Activated CD4-positive, alpha-beta T cell treated with anti-CD3 and anti-CD28 coated beads for 48 hours (primary cell): ENCODE measurements at regions not wholly inside any gene's neighbourhood (a gene's known extent, or its start where the extent isn't known, plus 50 kb on each side); places are given as distances from the start of the nearest gene placed in this dataset.
"Not testable (repeated sequence)": the region's sequence is repeated elsewhere in the genome, so short reads cannot be mapped to it uniquely, and the experiment has no call there.

Experiments
- DNase-seq: peaks from one replicate; pipeline ENCODE4 v3.0.0-alpha.2; 2020

DNA sequence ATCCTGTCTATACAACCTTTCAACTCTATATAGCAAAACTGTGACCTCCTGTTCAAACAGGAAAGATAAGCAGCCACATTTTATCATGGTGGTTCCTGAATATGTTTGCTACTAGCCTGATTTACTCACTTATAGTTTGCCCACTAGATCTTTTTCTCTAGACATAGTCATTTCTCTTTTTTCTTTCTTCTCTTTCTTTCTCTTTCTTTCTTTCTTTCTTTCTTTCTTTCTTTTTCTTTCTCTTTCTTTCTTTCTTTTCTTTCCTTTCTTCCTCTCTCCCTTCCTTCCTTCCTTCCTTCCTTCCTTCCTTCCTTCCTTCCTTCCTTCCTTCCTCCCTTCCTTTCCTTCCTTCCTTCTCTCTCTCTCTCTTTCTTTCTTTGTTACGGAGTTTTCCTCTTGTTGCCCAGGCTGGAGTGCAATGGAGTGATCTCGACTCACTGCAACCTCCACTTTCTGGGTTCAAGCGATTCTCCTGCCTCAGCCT, 142.0 kb upstream of the TBL1XR1 start:
- DNase-seq = not testable (repeated sequence)

- DNase-seq = no peak
Observed at GRCh38 chr3:177340243-177340830, 143.1 kb upstream of the TBL1XR1 start.

DNA sequence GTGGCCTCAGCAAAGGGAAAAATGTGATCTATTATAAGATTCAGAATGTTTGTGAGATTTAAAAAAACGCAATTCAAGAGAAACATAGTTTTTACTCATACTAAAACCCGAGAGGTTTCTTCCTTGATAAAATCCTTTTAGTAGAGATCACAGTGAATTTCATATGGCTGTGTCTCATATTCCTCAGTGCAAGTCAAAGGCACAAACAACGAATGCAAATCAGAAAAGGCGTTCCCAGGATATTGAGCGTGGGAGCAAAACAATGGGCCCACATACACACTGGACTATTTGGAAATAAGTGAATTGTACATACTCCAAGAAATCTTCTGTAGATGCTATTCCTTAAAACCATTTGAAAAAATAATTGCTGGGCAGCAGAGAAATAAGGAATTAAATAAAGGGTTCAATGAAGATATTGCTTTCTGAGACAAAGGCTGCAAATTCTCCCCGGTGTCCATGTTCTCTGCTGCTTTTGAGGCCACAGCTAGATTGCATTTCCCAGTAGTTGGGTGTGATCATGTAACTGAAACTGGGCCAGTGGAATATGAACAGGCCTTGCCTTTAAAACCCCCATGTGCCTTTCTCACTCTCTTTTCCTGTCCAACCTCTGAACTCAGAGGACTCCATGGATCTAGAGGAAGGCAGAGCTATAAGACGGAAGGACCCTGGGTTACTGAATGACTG, 144.6 kb upstream of the TBL1XR1 start:
- no peak for DNase-seq

DNA sequence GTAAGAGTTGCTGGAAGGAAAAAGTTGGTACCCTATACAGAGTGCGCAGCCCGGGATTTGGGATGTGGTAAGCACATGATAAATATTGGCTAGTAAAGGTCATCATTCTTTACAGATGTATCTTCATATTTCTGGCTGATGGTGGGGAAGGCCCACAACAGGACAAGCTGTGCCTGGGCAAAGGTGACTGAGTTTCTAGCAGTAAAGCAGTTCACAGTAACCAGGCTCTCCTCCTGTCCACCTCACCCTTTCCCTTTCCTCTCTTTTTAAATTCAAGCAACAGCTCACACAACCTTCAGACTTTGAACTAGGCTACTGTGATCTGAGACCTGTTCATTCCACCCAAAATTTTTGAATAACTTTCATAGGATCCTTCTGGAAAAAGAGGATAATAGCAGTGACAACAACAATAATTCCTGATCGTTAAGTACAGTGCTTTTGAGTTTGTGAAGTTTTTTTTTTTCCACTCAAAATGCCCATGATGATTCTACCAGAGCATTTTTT, 145.9 kb upstream of the TBL1XR1 start:
- no peak for DNase-seq

DNA sequence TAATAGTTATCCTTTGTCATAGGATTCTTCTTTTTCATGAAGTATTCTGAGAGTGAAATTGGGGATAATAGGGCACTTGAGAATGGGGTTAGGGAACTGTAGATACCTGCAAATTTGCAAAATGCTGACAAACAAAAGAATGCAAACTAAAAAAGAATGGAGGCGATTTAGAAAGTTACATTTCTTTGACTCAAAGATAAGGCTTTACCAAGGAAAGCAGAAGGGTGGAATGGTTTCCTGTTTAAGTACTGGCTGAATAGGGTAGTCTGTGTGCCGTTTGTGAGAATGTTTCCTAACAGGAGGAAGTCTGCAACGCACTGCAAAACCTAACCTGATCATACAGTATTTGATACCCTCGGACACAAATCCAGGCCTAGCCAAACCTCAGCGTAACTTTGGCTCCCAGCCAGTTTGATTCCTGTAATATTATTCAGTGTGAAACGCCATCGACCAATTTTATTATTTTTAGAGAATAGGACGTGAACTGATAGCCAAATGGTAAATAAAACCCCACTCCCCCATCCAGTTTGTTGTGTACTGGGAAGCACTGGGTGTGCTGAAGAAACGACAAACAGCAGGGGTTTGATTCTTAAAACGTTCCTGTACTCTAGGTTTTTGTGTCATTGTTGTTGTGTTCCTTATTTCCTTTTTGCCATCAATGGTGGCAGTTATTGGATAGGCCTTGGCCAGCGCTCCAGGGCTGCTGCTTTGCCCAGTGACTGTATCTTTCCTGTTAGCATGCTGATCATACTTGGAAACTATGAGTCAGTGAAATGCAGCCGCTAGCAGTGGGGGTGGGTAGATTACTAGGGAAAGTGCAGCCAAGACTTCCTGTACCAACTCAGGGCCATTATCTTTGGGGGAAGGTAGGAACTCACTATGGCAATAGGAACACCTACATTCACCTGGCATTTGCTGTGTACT, 148.0 kb upstream of the TBL1XR1 start:
- peak; percentile 78 for DNase-seq

DNA sequence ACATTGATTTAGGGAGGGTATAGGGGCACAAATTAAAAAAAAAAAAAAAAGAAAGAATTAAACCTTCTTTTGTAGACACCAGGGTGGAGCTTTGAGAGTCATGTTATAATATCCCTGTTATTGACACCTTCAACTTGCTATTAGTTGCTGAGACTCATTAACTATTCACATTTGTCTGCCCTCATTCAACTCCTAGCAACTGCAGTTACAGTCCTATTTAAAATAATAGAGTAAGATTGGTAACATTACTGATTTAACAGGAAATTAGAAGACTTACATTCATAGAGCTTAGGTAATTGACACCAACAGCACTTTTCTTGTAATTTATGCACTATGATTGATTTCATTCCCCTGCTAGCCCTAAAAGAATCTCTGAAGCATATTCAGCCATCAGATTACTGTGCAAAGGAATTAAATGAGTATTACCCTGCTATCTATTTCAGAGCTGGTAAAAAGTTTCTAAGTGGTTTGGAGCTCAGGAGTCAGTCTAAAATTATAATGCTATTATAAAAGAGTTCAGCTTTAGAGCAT, 148.8 kb upstream of the TBL1XR1 start:
- no peak for DNase-seq

GRCh38 chr3:177346878-177347277, 149.6 kb upstream of the TBL1XR1 start:
- no peak for DNase-seq

DNA sequence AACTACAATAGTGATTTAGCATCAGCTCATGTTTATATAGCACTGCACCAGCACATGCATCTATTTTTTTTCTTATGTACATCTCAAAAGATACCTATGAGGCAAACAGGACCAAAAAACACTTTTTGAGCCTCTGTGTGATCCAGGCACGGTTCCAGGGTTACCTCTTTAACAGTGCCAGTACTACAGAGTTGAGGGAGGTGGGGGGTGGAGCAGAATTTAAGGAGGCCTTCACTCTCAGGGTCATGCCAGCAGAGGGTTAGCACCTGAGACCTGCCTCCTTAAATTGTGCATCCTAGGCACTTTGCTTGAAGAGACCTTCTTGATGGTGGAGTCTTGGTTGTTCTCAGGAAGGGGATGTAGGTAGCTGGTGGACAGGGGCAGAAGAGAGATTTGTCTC, 150.3 kb upstream of the TBL1XR1 start:
- DNase-seq = no peak

DNA sequence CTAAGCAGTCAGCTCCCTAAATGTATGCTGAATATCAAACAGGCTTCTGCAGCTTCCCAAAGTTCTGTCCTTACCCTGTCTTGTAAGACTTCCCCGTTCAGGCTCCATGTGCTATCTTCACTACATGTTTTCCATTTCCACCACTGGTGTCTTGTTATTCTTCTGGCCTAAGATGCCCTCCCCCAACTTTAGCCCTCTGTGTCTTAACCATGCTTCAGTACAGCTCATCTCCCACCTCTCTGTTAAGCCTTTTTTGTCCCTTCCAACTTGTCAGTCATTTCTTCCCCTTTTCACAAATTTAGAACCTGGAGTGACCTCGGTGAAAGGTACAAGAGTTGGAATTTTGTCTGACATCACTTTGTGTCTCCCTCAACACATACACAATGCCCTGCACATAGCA, 151.7 kb upstream of the TBL1XR1 start:
- DNase-seq = no peak

- no peak for DNase-seq
Observed at GRCh38 chr3:177349384-177349783, 152.1 kb upstream of the TBL1XR1 start.

GRCh38 chr3:177350121-177350520, 152.8 kb upstream of the TBL1XR1 start:
- no peak for DNase-seq

GRCh38 chr3:177351206-177351605, 153.9 kb upstream of the TBL1XR1 start:
- DNase-seq = no peak

- no peak for DNase-seq
Observed at GRCh38 chr3:177351757-177352158, 154.5 kb upstream of the TBL1XR1 start.

GRCh38 chr3:177352424-177352823, 155.1 kb upstream of the TBL1XR1 start:
- no peak for DNase-seq

DNA sequence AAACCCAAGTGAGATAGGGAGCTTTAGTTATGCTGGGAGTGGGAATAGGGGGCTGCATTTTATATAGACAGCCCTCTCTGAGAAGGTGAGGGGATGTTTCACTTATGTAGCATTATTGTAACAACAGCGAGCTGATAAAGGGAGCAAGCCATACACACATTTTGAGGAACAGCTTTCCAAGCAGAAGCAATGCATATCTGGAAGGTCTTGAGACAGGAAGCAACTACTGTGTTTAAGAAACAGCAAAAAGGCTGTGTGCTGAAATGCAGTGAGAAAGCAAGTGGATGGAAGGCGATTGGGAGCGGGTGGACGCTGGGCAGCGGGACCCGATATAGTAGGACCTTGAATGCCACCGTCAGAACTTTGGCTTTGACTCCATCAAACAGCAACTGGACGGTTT, 155.9 kb upstream of the TBL1XR1 start:
- no peak for DNase-seq

GRCh38 chr3:177353879-177354278, 156.6 kb upstream of the TBL1XR1 start:
- DNase-seq = not testable (repeated sequence)

- no peak for DNase-seq
Observed at GRCh38 chr3:177354466-177354865, 157.2 kb upstream of the TBL1XR1 start.

GRCh38 chr3:177356113-177356512, 158.8 kb upstream of the TBL1XR1 start:
- no peak for DNase-seq

- DNase-seq = no peak
Observed at GRCh38 chr3:177356952-177357351, 159.7 kb upstream of the TBL1XR1 start.

GRCh38 chr3:177357352-177358090, 160.2 kb upstream of the TBL1XR1 start:
- peak; percentile 41 for DNase-seq

GRCh38 chr3:177358091-177358976, 161.1 kb upstream of the TBL1XR1 start:
- peak; percentile 74 for DNase-seq
